LNCaP clone FGC (cell line): ENCODE measurements at regions not wholly inside any gene's neighbourhood (a gene's known extent, or its start where the extent isn't known, plus 50 kb on each side); places are given as distances from the start of the nearest gene placed in this dataset.

Source experiments
- DNase-seq: peaks from one replicate; pipeline ENCODE4 v3.0.0-alpha.2; 2011; ENCODE audit warnings: low read depth
- H3K4me3 ChIP-seq: 2 replicates; pipeline ENCODE4 v1.5.1; 2011; ENCODE audit warnings: mild to moderate bottlenecking, low read depth, low read length, control low read depth
- TF ChIP-seq, protein P1 (sequence below): IDR thresholded peaks from 2 replicates; pipeline ENCODE4 v1.5.1; 2012; ENCODE audit warnings: mild to moderate bottlenecking; ENCODE audit not compliant: control insufficient read depth, insufficient read depth; ENCODE audit errors: extremely low read depth

DNA sequence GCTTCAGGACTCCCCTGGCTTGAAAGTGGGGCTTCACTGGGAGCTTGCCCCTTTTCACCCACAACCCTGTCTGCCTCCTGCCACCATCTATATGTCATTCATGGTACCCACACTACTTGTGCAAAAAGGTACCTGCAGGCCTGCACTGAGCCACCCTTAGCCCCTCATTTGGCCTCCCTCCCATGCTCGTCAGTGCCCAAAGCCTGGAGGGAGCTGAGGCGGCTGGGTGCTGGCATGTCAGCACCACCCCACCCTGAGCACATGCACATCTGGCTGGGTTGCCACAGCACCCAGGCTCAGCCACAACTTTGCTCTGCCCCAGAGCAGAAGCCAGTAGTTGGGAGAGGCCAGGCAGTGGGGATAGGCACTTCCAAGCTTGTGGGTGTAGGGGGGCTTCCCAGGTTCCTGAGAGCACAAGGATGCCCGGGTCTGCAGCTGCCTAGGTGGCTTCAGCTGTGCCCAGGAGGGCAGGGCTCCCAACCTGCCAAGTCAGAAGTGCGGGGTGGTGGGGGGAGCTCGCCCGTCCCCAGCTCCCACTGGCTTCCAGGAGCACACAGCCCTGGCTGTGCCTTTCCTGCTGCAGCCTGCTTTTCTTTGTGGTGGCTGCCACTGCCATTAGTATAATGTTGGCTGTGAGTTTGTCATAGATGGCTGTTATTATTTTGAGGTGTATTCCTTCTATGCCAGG is 1054.6 kb upstream of the EPHA6 start:
- H3K4me3 ChIP-seq, result no peak overlapping the region
- TF ChIP-seq, protein P1, sequence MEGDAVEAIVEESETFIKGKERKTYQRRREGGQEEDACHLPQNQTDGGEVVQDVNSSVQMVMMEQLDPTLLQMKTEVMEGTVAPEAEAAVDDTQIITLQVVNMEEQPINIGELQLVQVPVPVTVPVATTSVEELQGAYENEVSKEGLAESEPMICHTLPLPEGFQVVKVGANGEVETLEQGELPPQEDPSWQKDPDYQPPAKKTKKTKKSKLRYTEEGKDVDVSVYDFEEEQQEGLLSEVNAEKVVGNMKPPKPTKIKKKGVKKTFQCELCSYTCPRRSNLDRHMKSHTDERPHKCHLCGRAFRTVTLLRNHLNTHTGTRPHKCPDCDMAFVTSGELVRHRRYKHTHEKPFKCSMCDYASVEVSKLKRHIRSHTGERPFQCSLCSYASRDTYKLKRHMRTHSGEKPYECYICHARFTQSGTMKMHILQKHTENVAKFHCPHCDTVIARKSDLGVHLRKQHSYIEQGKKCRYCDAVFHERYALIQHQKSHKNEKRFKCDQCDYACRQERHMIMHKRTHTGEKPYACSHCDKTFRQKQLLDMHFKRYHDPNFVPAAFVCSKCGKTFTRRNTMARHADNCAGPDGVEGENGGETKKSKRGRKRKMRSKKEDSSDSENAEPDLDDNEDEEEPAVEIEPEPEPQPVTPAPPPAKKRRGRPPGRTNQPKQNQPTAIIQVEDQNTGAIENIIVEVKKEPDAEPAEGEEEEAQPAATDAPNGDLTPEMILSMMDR, result no peak
- DNase-seq, result no peak

DNA sequence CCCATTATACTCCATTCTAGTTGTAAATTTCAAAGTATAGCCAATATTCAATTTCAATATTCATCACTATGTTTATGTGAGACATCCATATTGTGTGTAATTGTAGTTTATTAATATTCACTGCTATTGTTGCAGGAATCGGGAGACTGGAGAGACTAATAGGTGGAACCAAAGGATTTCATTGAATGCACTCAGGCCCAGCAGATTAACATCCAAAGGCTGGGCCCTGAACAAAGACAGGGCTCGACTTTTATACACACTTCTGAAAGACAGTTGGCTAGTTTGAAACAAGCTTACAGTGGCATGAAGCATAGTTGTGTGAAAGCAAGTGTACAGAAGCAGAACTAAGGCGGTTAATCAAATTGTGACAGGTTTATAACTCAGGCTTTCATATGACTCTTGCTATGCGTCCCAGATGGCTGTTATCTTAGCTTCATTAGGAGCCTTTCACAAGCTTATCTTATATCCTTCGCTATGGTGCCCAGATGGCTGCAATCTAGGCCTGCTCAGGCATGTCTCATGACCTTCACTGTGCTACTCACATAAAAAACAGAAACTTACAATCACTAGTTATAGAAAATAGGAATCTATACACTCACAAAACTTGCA is 1038.8 kb upstream of the EPHA6 start:
- DNase-seq, result no peak
- TF ChIP-seq, protein P1, result no peak
- H3K4me3 ChIP-seq, result no peak overlapping the region

DNA sequence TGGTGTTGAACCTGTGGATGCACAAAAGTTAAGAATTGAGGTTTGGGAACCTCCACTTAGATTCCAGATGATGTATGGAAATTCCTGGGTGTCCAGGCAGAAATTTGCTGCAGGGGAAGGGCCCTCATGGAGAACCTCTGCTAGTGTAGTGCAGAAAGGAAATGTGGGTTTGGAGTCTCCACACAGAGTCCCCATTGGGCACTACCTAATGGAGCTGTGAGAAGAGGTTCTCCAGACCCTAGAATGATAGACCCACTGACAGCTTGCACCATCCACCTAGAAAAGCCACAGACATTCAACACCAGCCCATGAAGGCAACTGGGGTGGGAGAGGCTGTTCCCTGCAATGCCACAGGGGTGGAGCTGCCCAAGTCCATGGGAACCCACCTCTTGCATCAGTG is 1032.8 kb upstream of the EPHA6 start:
- no peak for DNase-seq
- TF ChIP-seq, protein P1, result no peak
- no peak overlapping the region for H3K4me3 ChIP-seq

GRCh38 chr3:95789111-95789510 is 1025.3 kb upstream of the EPHA6 start:
- no peak for DNase-seq

DNA sequence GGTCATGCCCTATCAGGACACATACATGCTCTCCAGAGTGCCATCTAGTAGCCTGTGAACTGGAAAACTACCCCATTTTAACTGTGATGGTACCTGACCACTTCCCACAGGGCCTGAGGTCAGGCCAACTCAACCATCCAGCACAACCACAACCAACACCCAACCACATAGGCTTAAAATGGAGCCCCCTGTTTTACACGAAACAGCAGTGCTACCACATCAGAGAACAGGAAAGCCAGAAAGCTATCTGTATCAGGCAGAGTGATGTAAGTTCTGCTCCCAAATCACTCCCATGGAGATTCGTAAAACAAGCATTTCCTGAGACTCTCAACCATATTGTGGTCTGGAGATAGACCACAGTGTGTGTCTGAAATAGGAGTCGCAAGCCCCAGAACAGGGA is 1017.3 kb upstream of the EPHA6 start:
- TF ChIP-seq, protein P1, result no peak
- no peak for DNase-seq
- H3K4me3 ChIP-seq, result no peak overlapping the region

More at GRCh38 chr3:95789111-95789510, 1025.3 kb upstream of the EPHA6 start:
- no peak overlapping the region for H3K4me3 ChIP-seq
- TF ChIP-seq, protein P1, result no peak

DNA sequence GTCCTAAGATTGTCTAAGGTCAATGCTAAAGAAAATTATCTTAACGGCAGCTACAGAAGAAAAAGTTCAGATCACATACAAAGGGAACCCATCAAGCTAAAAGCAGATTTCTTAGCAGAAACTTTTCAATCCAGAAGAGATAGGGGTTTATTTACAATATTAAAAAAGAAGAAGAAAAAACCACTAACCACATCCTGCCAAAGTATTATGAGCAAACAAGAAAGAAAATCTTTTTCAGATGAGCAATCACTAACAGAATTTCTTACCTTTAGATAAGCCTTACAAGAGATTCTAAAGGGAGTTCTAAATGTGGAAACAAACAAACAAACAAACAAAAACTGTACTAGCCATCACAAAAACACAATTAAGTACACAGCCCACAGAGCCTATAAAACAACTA is 1015.8 kb upstream of the EPHA6 start:
- TF ChIP-seq, protein P1, result no peak
- DNase-seq, result no peak
- no peak overlapping the region for H3K4me3 ChIP-seq

DNA sequence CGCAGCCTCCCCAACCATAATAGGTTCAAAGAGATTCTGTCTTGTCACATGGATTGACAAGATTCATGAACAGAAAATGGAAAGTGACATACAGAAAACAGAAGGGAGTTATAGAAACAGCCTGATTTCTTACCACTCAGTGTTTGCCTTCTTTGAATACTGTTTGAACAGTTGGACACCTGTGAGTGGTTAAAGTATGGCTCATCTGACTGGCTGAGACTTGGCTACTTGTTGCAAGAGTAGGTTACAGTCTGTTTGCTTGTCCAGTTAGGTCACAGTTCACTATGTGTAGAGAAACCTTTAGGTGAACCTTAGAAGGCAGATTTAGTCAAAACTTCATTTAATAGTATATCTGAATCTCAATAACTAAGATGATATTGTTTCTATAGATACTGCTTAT is 1003.9 kb upstream of the EPHA6 start:
- H3K4me3 ChIP-seq, result no peak overlapping the region
- TF ChIP-seq, protein P1, result no peak
- DNase-seq, result no peak
